Adrenal gland (tissue), 5 donors: ENCODE measurements at regions not wholly inside any gene's neighbourhood (a gene's known extent, or its start where the extent isn't known, plus 50 kb on each side); places are given as distances from the start of the nearest gene placed in this dataset.

Source experiments
- POLR2A ChIP-seq, 2 donors: fragments of 450-650 bp; IDR thresholded peaks; one replicate each; pipeline ENCODE4 v1.6.1; 2017; ENCODE audit warnings: antibody characterized with exemption in 2 of 2, mild to moderate bottlenecking in 2 of 2, moderate library complexity in 1 of 2
- TF ChIP-seq, protein P1 (sequence below), 6 experiments: fragments of 450-650 bp in 4 of 6; fragments of 200-600 bp in 2 of 6; sonication (generic) in 1 of 6; IDR thresholded peaks; 1 replicate in 5 of 6; 2 replicates in 1 of 6; pipeline versions ENCODE4 v1.5.1 to v1.8.0; 2016 to 2021; ENCODE audit warnings: antibody characterized with exemption in 6 of 6, mild to moderate bottlenecking in 2 of 6, moderate library complexity in 1 of 6
- donor health status: DM: no; HTN: no; CAD: no.

DNA sequence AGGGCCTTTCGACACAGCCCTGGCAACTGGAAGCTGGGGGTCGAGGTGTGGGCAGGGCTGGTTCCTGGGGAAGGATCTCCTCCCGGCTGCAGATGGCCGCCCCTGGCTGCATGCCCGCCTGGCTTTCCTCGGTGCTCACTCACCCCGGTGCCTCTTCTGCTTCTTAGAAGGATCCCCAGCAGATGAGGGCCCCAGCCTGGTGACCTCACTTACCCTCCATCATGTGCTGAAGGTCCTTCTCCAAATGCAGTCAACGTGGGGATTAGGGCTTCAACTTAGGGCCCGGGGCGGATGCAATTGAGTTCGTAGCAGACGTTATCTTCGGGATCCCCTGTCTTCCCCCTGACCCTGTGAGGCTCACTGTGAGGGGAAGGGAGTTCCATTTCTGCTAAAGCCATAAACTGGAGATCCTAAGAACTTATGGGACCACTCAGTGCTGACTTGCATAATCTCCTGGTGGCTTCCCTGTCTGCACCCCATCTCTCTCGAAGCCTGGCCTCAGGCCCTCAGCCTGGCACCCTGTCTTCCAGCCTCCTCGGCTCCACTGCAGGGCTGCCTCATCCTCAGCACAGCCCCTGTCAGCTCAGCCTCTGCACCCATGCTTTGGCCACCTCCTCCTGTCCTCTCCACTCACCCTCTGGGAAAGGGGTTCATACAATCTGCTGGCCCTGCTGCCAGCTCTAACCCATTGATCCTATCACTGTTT lies 92.6 kb downstream of the THBS2 start:
- no peak for TF ChIP-seq POLR2A (IDR thresholded peaks at IDR 0.05)
- TF ChIP-seq, protein P1, sequence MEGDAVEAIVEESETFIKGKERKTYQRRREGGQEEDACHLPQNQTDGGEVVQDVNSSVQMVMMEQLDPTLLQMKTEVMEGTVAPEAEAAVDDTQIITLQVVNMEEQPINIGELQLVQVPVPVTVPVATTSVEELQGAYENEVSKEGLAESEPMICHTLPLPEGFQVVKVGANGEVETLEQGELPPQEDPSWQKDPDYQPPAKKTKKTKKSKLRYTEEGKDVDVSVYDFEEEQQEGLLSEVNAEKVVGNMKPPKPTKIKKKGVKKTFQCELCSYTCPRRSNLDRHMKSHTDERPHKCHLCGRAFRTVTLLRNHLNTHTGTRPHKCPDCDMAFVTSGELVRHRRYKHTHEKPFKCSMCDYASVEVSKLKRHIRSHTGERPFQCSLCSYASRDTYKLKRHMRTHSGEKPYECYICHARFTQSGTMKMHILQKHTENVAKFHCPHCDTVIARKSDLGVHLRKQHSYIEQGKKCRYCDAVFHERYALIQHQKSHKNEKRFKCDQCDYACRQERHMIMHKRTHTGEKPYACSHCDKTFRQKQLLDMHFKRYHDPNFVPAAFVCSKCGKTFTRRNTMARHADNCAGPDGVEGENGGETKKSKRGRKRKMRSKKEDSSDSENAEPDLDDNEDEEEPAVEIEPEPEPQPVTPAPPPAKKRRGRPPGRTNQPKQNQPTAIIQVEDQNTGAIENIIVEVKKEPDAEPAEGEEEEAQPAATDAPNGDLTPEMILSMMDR (IDR thresholded peaks at IDR 0.05): no peak
